GM23338 (cell line): ENCODE measurements at regions not wholly inside any gene's neighbourhood (a gene's known extent, or its start where the extent isn't known, plus 50 kb on each side); places are given as distances from the start of the nearest gene placed in this dataset.

Experiments used
- CREB1 ChIP-seq: fragments of 250-450 bp; sonication (Bioruptor Pico); IDR thresholded peaks from 2 replicates; pipeline ENCODE4 v1.5.0; 2020; ENCODE audit warnings: low read depth, mild to moderate bottlenecking, moderate library complexity
- CTCF ChIP-seq, 2 experiments: fragments of 200-600 bp in 1 of 2; sonication (generic) in 1 of 2; conservative IDR thresholded peaks; 2 replicates each; pipeline versions ENCODE4 v1.5.1 to v1.6.1; 2016 to 2017; ENCODE audit warnings: antibody characterized with exemption in 2 of 2, low read depth in 2 of 2, mild to moderate bottlenecking in 2 of 2, moderate library complexity in 1 of 2
- ETS1 ChIP-seq: IDR thresholded peaks from 2 replicates; pipeline ENCODE4 v1.6.1; 2016; ENCODE audit warnings: antibody characterized with exemption
- EZH2 ChIP-seq: fragments of 200-600 bp; sonication (generic); IDR thresholded peaks from one replicate; pipeline ENCODE4 v1.8.0; 2017; ENCODE audit warnings: antibody characterized with exemption, mild to moderate bottlenecking, low read depth; ENCODE audit not compliant: unreplicated experiment
- EZH2phosphoT487 ChIP-seq: fragments of 200-600 bp; sonication (generic); IDR thresholded peaks from one replicate; pipeline ENCODE4 v1.8.1; 2018; ENCODE audit warnings: antibody characterized with exemption; ENCODE audit not compliant: unreplicated experiment
- JUNB ChIP-seq: IDR thresholded peaks from one replicate; pipeline ENCODE4 v1.6.1; 2016; ENCODE audit warnings: antibody characterized with exemption; ENCODE audit not compliant: unreplicated experiment
- NANOG ChIP-seq: IDR thresholded peaks from 2 replicates; pipeline ENCODE4 v1.6.1; 2016; ENCODE audit warnings: antibody characterized with exemption, borderline replicate concordance
- POLR2AphosphoS5 ChIP-seq: IDR thresholded peaks from 2 replicates; pipeline ENCODE4 v1.6.1; 2016; ENCODE audit warnings: antibody characterized with exemption, low read depth
- REST ChIP-seq: IDR thresholded peaks from one replicate; pipeline ENCODE4 v1.6.1; 2018; ENCODE audit warnings: antibody characterized with exemption; ENCODE audit not compliant: unreplicated experiment
- STAT1 ChIP-seq: IDR thresholded peaks from one replicate; pipeline ENCODE4 v1.6.1; 2016; ENCODE audit warnings: antibody characterized with exemption; ENCODE audit not compliant: unreplicated experiment
- ZNF114 ChIP-seq: fragments of 250-450 bp; sonication (Bioruptor Pico); IDR thresholded peaks from 2 replicates; pipeline ENCODE4 v1.5.0; 2020; ENCODE audit warnings: mild to moderate bottlenecking, moderate library complexity
- ZNF331 ChIP-seq: fragments of 250-450 bp; sonication (Bioruptor Pico); IDR thresholded peaks from 2 replicates; pipeline ENCODE4 v1.5.0; 2020; ENCODE audit warnings: low read depth, mild to moderate bottlenecking, moderate library complexity
- ZNF462 ChIP-seq: fragments of 250-450 bp; sonication (Bioruptor Pico); IDR thresholded peaks from 2 replicates; pipeline ENCODE4 v1.5.0; 2020; ENCODE audit warnings: mild to moderate bottlenecking, moderate library complexity

- TF ChIP-seq POLR2AphosphoS5 (no peak), CTCF (conservative IDR thresholded peaks at IDR 0.05; ENCODE audit: low read depth in 2 of 2) (no peak), EZH2 (no peak), EZH2phosphoT487 (no peak), ZNF462 (CRISPR knock-in tag) (no peak), REST (no peak), JUNB (no peak), CREB1 (CRISPR knock-in tag) (no peak), STAT1 (no peak), ETS1 (no peak), ZNF114 (no peak), ZNF331 (CRISPR knock-in tag) (no peak), NANOG (no peak)
Observed at GRCh38 chr9:116032683-116033440, 120.7 kb upstream of the PAPPA start.
